T-helper 1 cell treated with Interleukin-12 subunit alpha and Interleukin-12 subunit beta and Interleukin-4 antibody, amounts not matched to agents 30 μg/mL and 1 μg/mL, for 36 hours (primary cell): ENCODE measurements at regions not wholly inside any gene's neighbourhood (a gene's known extent, or its start where the extent isn't known, plus 50 kb on each side); places are given as distances from the start of the nearest gene placed in this dataset.
"Not testable (repeated sequence)": the region's sequence is repeated elsewhere in the genome, so short reads cannot be mapped to it uniquely, and the experiment has no call there.

ENCODE experiments used
- H3K27ac Mint-ChIP-seq: one replicate; pipeline ENCODE4 v1.8.0; 2021; ENCODE audit warnings: mild to moderate bottlenecking, mixed read lengths
- H3K27me3 Mint-ChIP-seq: one replicate; pipeline ENCODE4 v1.8.0; 2021; ENCODE audit warnings: low read depth, mixed read lengths
- H3K36me3 Mint-ChIP-seq: one replicate; pipeline ENCODE4 v1.8.0; 2021; ENCODE audit warnings: low read depth, mixed read lengths
- H3K4me1 Mint-ChIP-seq: one replicate; pipeline ENCODE4 v1.8.0; 2021; ENCODE audit warnings: low read depth, mixed read lengths
- H3K4me3 Mint-ChIP-seq: one replicate; pipeline ENCODE4 v1.8.0; 2021; ENCODE audit warnings: mild to moderate bottlenecking, moderate library complexity, mixed read lengths
- H3K9me3 Mint-ChIP-seq: one replicate; pipeline ENCODE4 v1.8.0; 2021; ENCODE audit warnings: mixed read lengths

GRCh38 chr16:65249768-65250167 is 127.9 kb upstream of the CDH11 start:
- no peaks in the 10 kb centered on the region for H3K36me3 Mint-ChIP-seq
- no peak overlapping the region for H3K27ac Mint-ChIP-seq
- H3K27me3 Mint-ChIP-seq: no peaks in the 10 kb centered on the region
- H3K4me3 Mint-ChIP-seq: no peak overlapping the region
- peaks cover 5% of the 10 kb centered on the region for H3K9me3 Mint-ChIP-seq
- H3K4me1 Mint-ChIP-seq: no peaks in the 10 kb centered on the region

- H3K4me1 Mint-ChIP-seq: no peaks in the 10 kb centered on the region
- no peak overlapping the region for H3K27ac Mint-ChIP-seq
- peaks cover 6% of the 10 kb centered on the region for H3K9me3 Mint-ChIP-seq
- H3K4me3 Mint-ChIP-seq: no peak overlapping the region
- no peaks in the 10 kb centered on the region for H3K27me3 Mint-ChIP-seq
- no peaks in the 10 kb centered on the region for H3K36me3 Mint-ChIP-seq
These were observed 122.9 kb upstream of the CDH11 start for GRCh38 chr16:65244787-65245186.

GRCh38 chr16:65235339-65236177 is 113.7 kb upstream of the CDH11 start:
- Mint-ChIP-seq H3K27me3 (no peaks in the 10 kb centered on the region), H3K9me3 (peaks cover 24% of the 10 kb centered on the region), H3K36me3 (no peaks in the 10 kb centered on the region), H3K4me3 (no peak overlapping the region), H3K4me1 (no peaks in the 10 kb centered on the region), H3K27ac (no peak overlapping the region)

- H3K27ac Mint-ChIP-seq, H3K36me3 Mint-ChIP-seq, H3K4me3 Mint-ChIP-seq, H3K4me1 Mint-ChIP-seq, H3K27me3 Mint-ChIP-seq: not testable (repeated sequence)
- H3K9me3 Mint-ChIP-seq: peaks cover 18% of the 10 kb centered on the region
These were observed 113.0 kb upstream of the CDH11 start for GRCh38 chr16:65234721-65235320.

- Mint-ChIP-seq H3K9me3 (peaks cover 29% of the 10 kb centered on the region), H3K27me3 (no peaks in the 10 kb centered on the region), H3K4me1 (no peaks in the 10 kb centered on the region), H3K36me3 (no peaks in the 10 kb centered on the region), H3K4me3 (no peak overlapping the region), H3K27ac (no peak overlapping the region)
These were observed 107.4 kb upstream of the CDH11 start for GRCh38 chr16:65229191-65229662.

- Mint-ChIP-seq H3K27me3 (no peaks in the 10 kb centered on the region), H3K36me3 (no peaks in the 10 kb centered on the region), H3K9me3 (peaks cover 24% of the 10 kb centered on the region), H3K4me1 (no peaks in the 10 kb centered on the region), H3K4me3 (no peak overlapping the region), H3K27ac (no peak overlapping the region)
These were observed 105.4 kb upstream of the CDH11 start for GRCh38 chr16:65227150-65227835.

GRCh38 chr16:65226077-65226476 is 104.2 kb upstream of the CDH11 start:
- Mint-ChIP-seq H3K4me3 (no peak overlapping the region), H3K36me3 (no peaks in the 10 kb centered on the region), H3K27ac (no peak overlapping the region), H3K27me3 (no peaks in the 10 kb centered on the region), H3K4me1 (no peaks in the 10 kb centered on the region), H3K9me3 (peaks cover 15% of the 10 kb centered on the region)

- no peaks in the 10 kb centered on the region for H3K27me3 Mint-ChIP-seq
- H3K9me3 Mint-ChIP-seq: peaks cover 14% of the 10 kb centered on the region
- H3K27ac Mint-ChIP-seq: no peak overlapping the region
- no peaks in the 10 kb centered on the region for H3K36me3 Mint-ChIP-seq
- H3K4me3 Mint-ChIP-seq: no peak overlapping the region
- no peaks in the 10 kb centered on the region for H3K4me1 Mint-ChIP-seq
These were observed 103.6 kb upstream of the CDH11 start for GRCh38 chr16:65225488-65225887.

- H3K4me3 Mint-ChIP-seq: no peak overlapping the region
These were observed 103.1 kb upstream of the CDH11 start for GRCh38 chr16:65224994-65225393.

GRCh38 chr16:65224471-65224870 is 102.6 kb upstream of the CDH11 start:
- Mint-ChIP-seq H3K36me3 (no peaks in the 10 kb centered on the region), H3K9me3 (peaks cover 12% of the 10 kb centered on the region), H3K27ac (no peak overlapping the region), H3K4me3 (no peak overlapping the region), H3K4me1 (no peaks in the 10 kb centered on the region), H3K27me3 (no peaks in the 10 kb centered on the region)

More at GRCh38 chr16:65224994-65225393, 103.1 kb upstream of the CDH11 start:
- Mint-ChIP-seq H3K27me3 (no peaks in the 10 kb centered on the region), H3K36me3 (no peaks in the 10 kb centered on the region), H3K9me3 (peaks cover 14% of the 10 kb centered on the region), H3K4me1 (no peaks in the 10 kb centered on the region), H3K27ac (no peak overlapping the region)

GRCh38 chr16:65223335-65223734 is 101.5 kb upstream of the CDH11 start:
- no peaks in the 10 kb centered on the region for H3K4me1 Mint-ChIP-seq
- no peak overlapping the region for H3K27ac Mint-ChIP-seq
- H3K4me3 Mint-ChIP-seq: no peak overlapping the region

GRCh38 chr16:65222536-65222935 is 100.7 kb upstream of the CDH11 start:
- H3K27ac Mint-ChIP-seq: no peak overlapping the region
- no peaks in the 10 kb centered on the region for H3K4me1 Mint-ChIP-seq
- no peaks in the 10 kb centered on the region for H3K27me3 Mint-ChIP-seq
- H3K9me3 Mint-ChIP-seq: no peaks in the 10 kb centered on the region
- no peak overlapping the region for H3K4me3 Mint-ChIP-seq
- no peaks in the 10 kb centered on the region for H3K36me3 Mint-ChIP-seq

More at GRCh38 chr16:65223335-65223734, 101.5 kb upstream of the CDH11 start:
- H3K27me3 Mint-ChIP-seq: no peaks in the 10 kb centered on the region
- peaks cover 6% of the 10 kb centered on the region for H3K9me3 Mint-ChIP-seq
- H3K36me3 Mint-ChIP-seq: no peaks in the 10 kb centered on the region

- Mint-ChIP-seq H3K4me1 (no peaks in the 10 kb centered on the region), H3K9me3 (no peaks in the 10 kb centered on the region), H3K27ac (no peak overlapping the region), H3K4me3 (no peak overlapping the region), H3K36me3 (no peaks in the 10 kb centered on the region), H3K27me3 (no peaks in the 10 kb centered on the region)
These were observed 100.2 kb upstream of the CDH11 start for GRCh38 chr16:65222049-65222448.

- H3K4me1 Mint-ChIP-seq: no peaks in the 10 kb centered on the region
- H3K36me3 Mint-ChIP-seq: no peaks in the 10 kb centered on the region
- H3K27ac Mint-ChIP-seq: no peak overlapping the region
- no peak overlapping the region for H3K4me3 Mint-ChIP-seq
- H3K27me3 Mint-ChIP-seq: no peaks in the 10 kb centered on the region
- no peaks in the 10 kb centered on the region for H3K9me3 Mint-ChIP-seq
These were observed 97.9 kb upstream of the CDH11 start for GRCh38 chr16:65219786-65220185.

GRCh38 chr16:65218348-65218747 is 96.5 kb upstream of the CDH11 start:
- Mint-ChIP-seq H3K27me3 (no peaks in the 10 kb centered on the region), H3K9me3 (peaks cover 4% of the 10 kb centered on the region), H3K4me3 (no peak overlapping the region), H3K27ac (no peak overlapping the region), H3K36me3 (no peaks in the 10 kb centered on the region), H3K4me1 (no peaks in the 10 kb centered on the region)
